ENCODE measurements at regions not wholly inside any gene's neighbourhood (a gene's known extent, or its start where the extent isn't known, plus 50 kb on each side); places are given as distances from the start of the nearest gene placed in this dataset.

GRCh38 chr1:83626603-83627002 lies 372.3 kb downstream of the TTLL7 start (continued):
- TF ChIP-seq ETV6 (conservative IDR thresholded peaks at IDR 0.05 in 1 of 2, IDR thresholded peaks at IDR 0.05 in 1 of 2; ENCODE audit: borderline replicate concordance in 1 of 2, low read depth in 1 of 2): no peak

GRCh38 chr1:83625646-83626045 lies 373.3 kb downstream of the TTLL7 start:
- in situ Hi-C loops (cut with MboI) (no loop called here), intact Hi-C loops (cut with micrococcal nuclease; ENCODE audit: unreplicated experiment) (no loop called here)
- Histone ChIP-seq H3K79me2 (ENCODE audit: control insufficient read depth, insufficient read depth, low read length) (no peaks in the 10 kb centered on the region), H3K4me2 (ENCODE audit: control insufficient read depth, insufficient read depth) (no peak overlapping the region), H3K4me3 (no peak overlapping the region), H3K9me3 (replicated peaks; ENCODE audit: control insufficient read depth, insufficient read depth, low read length) (no peaks in the 10 kb centered on the region), H3K27ac (ENCODE audit: control insufficient read depth, insufficient read depth) (no peak overlapping the region), H3K9ac (ENCODE audit: control insufficient read depth, insufficient read depth, low read length) (no peak overlapping the region), H3K36me3 (ENCODE audit: control insufficient read depth in 2 of 2, insufficient read depth in 2 of 2, low read length in 1 of 2) (no peaks in the 10 kb centered on the region), H3K4me1 (ENCODE audit: control insufficient read depth, insufficient read depth, low read length) (no peaks in the 10 kb centered on the region), H3K27me3 (replicated peaks in 1 of 2; ENCODE audit: control insufficient read depth in 2 of 2, insufficient read depth in 2 of 2, low read length in 1 of 2) (no peaks in the 10 kb centered on the region), H4K20me1 (ENCODE audit: control insufficient read depth, insufficient read depth) (no peaks in the 10 kb centered on the region), H2AFZ (ENCODE audit: control insufficient read depth, low read depth, low read length) (no peak overlapping the region)
- ChIA-PET RAD21 (ENCODE audit: unreplicated experiment) (no interaction called here), POLR2A (no interaction called here), SMC1A (ENCODE audit: uncharacterized antibody, unreplicated experiment) (no interaction called here), CTCF (interaction anchor here (0.6 kb wide), 1 partner anchor 397 kb away, joined by 3 read pairs; no protein-coding TSS in a partner anchor)
- DNase-seq (ENCODE audit: low read depth, low spot score) (no peak), FAIRE-seq (no peak), ATAC-seq (no peak)
- WGBS (ENCODE audit: insufficient coverage, insufficient replicate concordance, low lambda C conversion rate, missing lambda C conversion rate): 78% methylated on average over 3 of the region's 3 CpGs
- no peak for TF ChIP-seq CHD1 (IDR thresholded peaks at IDR 0.05; ENCODE audit: low read depth, low read length)
- TF ChIP-seq ASH2L (IDR thresholded peaks at IDR 0.05; ENCODE audit: borderline replicate concordance, low read depth): no peak
- TF ChIP-seq EP300 (IDR thresholded peaks at IDR 0.05; ENCODE audit: borderline replicate concordance in 1 of 2, control insufficient read depth in 1 of 2, low read depth in 2 of 2, low read length in 2 of 2): no peak
- no peak for TF ChIP-seq SREBF2 (IDR thresholded peaks at IDR 0.05; ENCODE audit: low read length)
- TF ChIP-seq USF1 (IDR thresholded peaks at IDR 0.05; ENCODE audit: borderline replicate concordance, extremely low read length, insufficient read depth, low read depth, low read length): no peak
- no peak for TF ChIP-seq KAT2A (conservative IDR thresholded peaks at IDR 0.05; ENCODE audit: control insufficient read depth, low read depth, low read length)
- no peak for TF ChIP-seq E2F4 (IDR thresholded peaks at IDR 0.05; ENCODE audit: low read depth, low read length)
- TF ChIP-seq MAX (IDR thresholded peaks at IDR 0.05; ENCODE audit: low read depth, low read length): no peak
- TF ChIP-seq BACH1 (IDR thresholded peaks at IDR 0.05; ENCODE audit: borderline replicate concordance): no peak
- TF ChIP-seq NRF1 (conservative IDR thresholded peaks at IDR 0.05; ENCODE audit: low read depth, low read length): no peak
- no peak for TF ChIP-seq NR2F1 (conservative IDR thresholded peaks at IDR 0.05)
- no TSS peak for BruUV-seq (replicated peaks)
